ENCODE measurements at regions not wholly inside any gene's neighbourhood (a gene's known extent, or its start where the extent isn't known, plus 50 kb on each side); places are given as distances from the start of the nearest gene placed in this dataset.
"Not testable (repeated sequence)": the region's sequence is repeated elsewhere in the genome, so short reads cannot be mapped to it uniquely, and the experiment has no call there.

- no peak for TF ChIP-seq CTCF (IDR thresholded peaks at IDR 0.05; ENCODE audit: low read depth, low read length)
- no peak overlapping the region for H3K27ac ChIP-seq (ENCODE audit: low read depth, low read length)
- DNase-seq (ENCODE audit: low read depth, low spot score): no peak
- peaks cover 7% of the 10 kb centered on the region for H3K9me3 ChIP-seq (ENCODE audit: control insufficient read depth, insufficient read depth, low read length)
- CTCF ChIA-PET: no interaction called here
- no peak overlapping the region for H3K4me3 ChIP-seq (ENCODE audit: low read depth, low read length)
- H3K27me3 ChIP-seq (ENCODE audit: control insufficient read depth, insufficient read depth, low read length): no peaks in the 10 kb centered on the region
- POLR2A ChIA-PET: no interaction called here
Observed at GRCh38 chr12:33759279-33759678, 263.0 kb upstream of the ALG10 start.

- peaks cover 2% of the 10 kb centered on the region; the same call in 1 of the 2 replicates for H3K9me3 ChIP-seq (ENCODE audit: control insufficient read depth, insufficient read depth, low read length)
- H3K27me3 ChIP-seq (ENCODE audit: control insufficient read depth, insufficient read depth, low read length): no peaks in the 10 kb centered on the region
- no peak for DNase-seq (ENCODE audit: low read depth, low spot score)
- ChIA-PET CTCF (no interaction called here), POLR2A (no interaction called here)
- no peak overlapping the region for H3K4me3 ChIP-seq (ENCODE audit: low read depth, low read length)
- TF ChIP-seq CTCF (IDR thresholded peaks at IDR 0.05; ENCODE audit: low read depth, low read length): no peak
- no peak overlapping the region for H3K27ac ChIP-seq (ENCODE audit: low read depth, low read length)
Observed at GRCh38 chr12:33763331-33763730, 259.0 kb upstream of the ALG10 start.

GRCh38 chr12:33770652-33771051 lies 251.6 kb upstream of the ALG10 start:
- CTCF ChIA-PET: no interaction called here
- DNase-seq (ENCODE audit: low read depth, low spot score): no peak

GRCh38 chr12:33771889-33772288 lies 250.4 kb upstream of the ALG10 start:
- no peak for DNase-seq (ENCODE audit: low read depth, low spot score)
- CTCF ChIA-PET: no interaction called here
- TF ChIP-seq CTCF (IDR thresholded peaks at IDR 0.05; ENCODE audit: low read depth, low read length): no peak
- peaks cover 6% of the 10 kb centered on the region for H3K9me3 ChIP-seq (ENCODE audit: control insufficient read depth, insufficient read depth, low read length)
- POLR2A ChIA-PET: no interaction called here
- H3K27me3 ChIP-seq (ENCODE audit: control insufficient read depth, insufficient read depth, low read length): no peaks in the 10 kb centered on the region
- H3K27ac ChIP-seq (ENCODE audit: low read depth, low read length): no peak overlapping the region
- no peak overlapping the region for H3K4me3 ChIP-seq (ENCODE audit: low read depth, low read length)

More at GRCh38 chr12:33770652-33771051, 251.6 kb upstream of the ALG10 start:
- H3K27me3 ChIP-seq (ENCODE audit: control insufficient read depth, insufficient read depth, low read length): no peaks in the 10 kb centered on the region
- H3K9me3 ChIP-seq (ENCODE audit: control insufficient read depth, insufficient read depth, low read length): peaks cover 6% of the 10 kb centered on the region
- H3K27ac ChIP-seq (ENCODE audit: low read depth, low read length): no peak overlapping the region
- POLR2A ChIA-PET: no interaction called here
- no peak for TF ChIP-seq CTCF (IDR thresholded peaks at IDR 0.05; ENCODE audit: low read depth, low read length)
- H3K4me3 ChIP-seq (ENCODE audit: low read depth, low read length): no peak overlapping the region

- H3K27ac ChIP-seq (ENCODE audit: low read depth, low read length); POLR2A ChIA-PET; H3K27me3 ChIP-seq (ENCODE audit: control insufficient read depth, insufficient read depth, low read length); H3K4me3 ChIP-seq (ENCODE audit: low read depth, low read length); CTCF ChIA-PET; DNase-seq (ENCODE audit: low read depth, low spot score); H3K9me3 ChIP-seq (ENCODE audit: control insufficient read depth, insufficient read depth, low read length): not testable (repeated sequence)
Observed at GRCh38 chr12:33773091-33773490, 249.2 kb upstream of the ALG10 start.

- H3K4me3 ChIP-seq (ENCODE audit: low read depth, low read length): no peak overlapping the region
- ChIA-PET CTCF (no interaction called here), POLR2A (no interaction called here)
- peaks cover 8% of the 10 kb centered on the region for H3K9me3 ChIP-seq (ENCODE audit: control insufficient read depth, insufficient read depth, low read length)
- no peak for TF ChIP-seq CTCF (IDR thresholded peaks at IDR 0.05; ENCODE audit: low read depth, low read length)
- DNase-seq (ENCODE audit: low read depth, low spot score): no peak
- no peaks in the 10 kb centered on the region for H3K27me3 ChIP-seq (ENCODE audit: control insufficient read depth, insufficient read depth, low read length)
- no peak overlapping the region for H3K27ac ChIP-seq (ENCODE audit: low read depth, low read length)
Observed at GRCh38 chr12:33786532-33786931, 235.8 kb upstream of the ALG10 start.
